ENCODE measurements at regions not wholly inside any gene's neighbourhood (a gene's known extent, or its start where the extent isn't known, plus 50 kb on each side); places are given as distances from the start of the nearest gene placed in this dataset.

DNA sequence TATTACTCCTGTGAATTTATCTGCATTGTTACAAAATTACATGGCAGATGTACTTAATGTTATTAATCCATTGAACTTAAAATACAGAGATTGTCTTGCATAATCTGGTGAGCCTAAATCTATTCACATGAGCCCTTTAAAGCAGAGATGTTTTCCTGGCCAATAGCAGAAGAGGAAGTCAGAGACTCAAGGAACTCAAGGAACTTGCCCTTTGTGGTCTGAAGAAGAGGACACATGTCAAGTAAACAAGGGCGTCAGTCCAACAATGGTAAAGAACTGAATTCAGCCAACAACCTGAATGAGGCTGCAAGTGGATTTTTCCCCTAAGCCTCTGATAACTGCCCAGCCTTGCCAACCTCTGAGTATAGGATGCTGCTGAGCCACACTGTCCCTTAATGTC, 356.3 kb upstream of the PKDCC start:
- Histone ChIP-seq H3K27me3 (no peaks in the 10 kb centered on the region), H3K36me3 (no peaks in the 10 kb centered on the region), H3K9me3 (no peaks in the 10 kb centered on the region), H3K27ac (no peak overlapping the region), H3K4me1 (no peaks in the 10 kb centered on the region), H3K4me3 (no peak overlapping the region)
- intact Hi-C loops (cut with DNase I), result loop anchor here in 3 of 10 donors (10.0 kb wide), 1 partner anchor 1777 kb away; no protein-coding TSS in a partner anchor
- no peak for DNase-seq
- no peak for ATAC-seq
- TF ChIP-seq, protein P1, sequence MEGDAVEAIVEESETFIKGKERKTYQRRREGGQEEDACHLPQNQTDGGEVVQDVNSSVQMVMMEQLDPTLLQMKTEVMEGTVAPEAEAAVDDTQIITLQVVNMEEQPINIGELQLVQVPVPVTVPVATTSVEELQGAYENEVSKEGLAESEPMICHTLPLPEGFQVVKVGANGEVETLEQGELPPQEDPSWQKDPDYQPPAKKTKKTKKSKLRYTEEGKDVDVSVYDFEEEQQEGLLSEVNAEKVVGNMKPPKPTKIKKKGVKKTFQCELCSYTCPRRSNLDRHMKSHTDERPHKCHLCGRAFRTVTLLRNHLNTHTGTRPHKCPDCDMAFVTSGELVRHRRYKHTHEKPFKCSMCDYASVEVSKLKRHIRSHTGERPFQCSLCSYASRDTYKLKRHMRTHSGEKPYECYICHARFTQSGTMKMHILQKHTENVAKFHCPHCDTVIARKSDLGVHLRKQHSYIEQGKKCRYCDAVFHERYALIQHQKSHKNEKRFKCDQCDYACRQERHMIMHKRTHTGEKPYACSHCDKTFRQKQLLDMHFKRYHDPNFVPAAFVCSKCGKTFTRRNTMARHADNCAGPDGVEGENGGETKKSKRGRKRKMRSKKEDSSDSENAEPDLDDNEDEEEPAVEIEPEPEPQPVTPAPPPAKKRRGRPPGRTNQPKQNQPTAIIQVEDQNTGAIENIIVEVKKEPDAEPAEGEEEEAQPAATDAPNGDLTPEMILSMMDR (IDR thresholded peaks at IDR 0.05), result no peak
- 56 to 77% methylated on average over 1 of the region's 1 CpG for WGBS, 2 donors

DNA sequence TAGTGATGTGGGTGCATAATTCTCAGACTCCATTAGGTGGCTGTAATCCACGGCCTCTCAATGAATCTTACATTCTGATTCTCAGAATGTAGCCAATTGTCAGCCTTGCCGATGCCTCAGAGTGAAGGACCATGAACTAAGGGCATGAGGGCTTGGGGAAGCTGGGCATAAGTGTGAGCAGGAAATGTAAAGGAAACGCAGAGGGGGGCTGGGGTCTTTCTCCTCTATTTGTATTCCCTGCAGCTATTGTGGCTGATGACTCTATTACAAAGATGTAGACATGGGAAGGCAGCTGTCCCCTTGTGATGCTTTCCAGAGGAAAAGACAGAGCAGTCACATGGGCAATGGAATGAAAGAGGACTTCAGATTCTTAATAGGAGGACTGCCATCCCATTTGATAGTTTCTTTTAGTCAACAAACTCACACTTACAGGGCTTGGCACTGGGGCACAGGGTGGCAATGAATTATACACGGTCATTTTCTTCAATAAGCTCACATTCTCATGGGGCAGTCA, 353.2 kb upstream of the PKDCC start:
- peaks cover 0 to 12% (median 0%) of the 10 kb centered on the region in 9 donors for H3K4me1 ChIP-seq
- DNase-seq, result no peak
- no peaks in the 10 kb centered on the region for H3K9me3 ChIP-seq
- TF ChIP-seq, protein P1 (IDR thresholded peaks at IDR 0.05), result no peak
- H3K27ac ChIP-seq, result no peak overlapping the region
- no peak overlapping the region for H3K4me3 ChIP-seq
- WGBS, 2 donors, result 80 to 82% methylated on average over 4 of the region's 4 CpGs
- H3K27me3 ChIP-seq, result no peaks in the 10 kb centered on the region
- no peak for ATAC-seq
- H3K36me3 ChIP-seq, result no peaks in the 10 kb centered on the region
- intact Hi-C loops (cut with DNase I), result loop anchor here in 9 of 10 donors (5.0 to 10.0 kb wide), 6 partner anchors 212 to 1782 kb away; no protein-coding TSS in a partner anchor

DNA sequence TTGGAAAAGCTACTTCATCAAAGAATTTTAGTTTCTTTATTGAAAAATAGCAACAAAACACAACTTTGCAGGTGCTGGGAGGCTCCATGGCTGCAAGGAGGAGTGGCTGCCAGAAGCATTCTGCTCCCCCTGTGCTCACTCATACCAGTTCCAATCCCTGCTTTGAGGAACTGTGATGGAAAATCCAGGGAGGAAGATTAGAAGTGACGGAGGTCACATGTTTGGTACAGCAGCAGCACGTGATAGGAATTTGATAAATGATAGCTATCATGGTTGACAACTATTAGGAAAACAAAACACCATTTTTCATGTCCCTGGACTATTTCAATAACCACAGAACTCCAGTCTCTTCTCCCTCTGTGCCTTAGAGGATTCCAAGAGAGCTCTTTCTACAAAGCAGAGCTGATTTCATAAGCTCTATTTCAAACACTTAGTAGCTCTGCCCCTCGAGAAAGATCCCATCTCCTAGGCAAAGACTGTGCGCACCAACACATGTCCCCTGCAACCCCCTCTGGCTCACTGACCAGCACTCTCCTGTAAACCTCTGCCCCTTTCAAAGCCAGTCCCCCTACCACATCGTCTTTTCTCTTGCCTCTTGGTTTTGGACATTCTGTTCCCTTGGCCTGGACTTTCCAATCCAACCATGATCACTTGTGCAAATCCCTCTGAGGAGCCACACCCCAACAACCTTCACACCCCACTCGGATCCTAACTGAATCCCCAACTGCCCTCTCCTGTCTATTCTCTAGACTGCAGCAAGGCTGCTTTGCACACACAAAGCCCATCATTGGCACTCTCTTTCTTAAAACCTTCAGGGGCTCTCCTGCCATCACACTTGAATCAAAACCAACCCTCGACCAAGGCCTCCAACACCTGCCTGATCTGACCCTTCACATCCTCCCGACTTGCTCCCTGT, 352.4 kb upstream of the PKDCC start:
- TF ChIP-seq, protein P1 (IDR thresholded peaks at IDR 0.05), result peak in 3 of 9 donors; percentile 18 to 28 (median 20)
- 73% methylated on average over 8 of the region's 8 CpGs for WGBS, 2 donors

DNA sequence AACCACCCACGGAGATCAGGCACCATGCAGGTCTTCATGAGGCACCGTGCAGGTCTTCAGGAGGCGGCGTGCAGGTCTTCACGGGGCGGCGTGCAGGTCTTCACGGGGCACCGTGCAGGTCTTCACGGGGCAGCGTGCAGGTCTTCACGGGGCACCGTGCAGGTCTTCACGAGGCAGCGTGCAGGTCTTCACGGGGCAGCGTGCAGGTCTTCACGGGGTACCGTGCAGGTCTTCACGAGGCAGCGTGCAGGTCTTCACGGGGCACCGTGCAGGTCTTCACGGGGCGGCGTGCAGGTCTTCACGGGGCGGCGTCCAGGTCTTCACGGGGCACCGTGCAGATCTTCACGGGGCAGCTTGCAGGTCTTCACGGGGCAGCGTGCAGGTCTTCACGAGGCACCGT, 350.4 kb upstream of the PKDCC start:
- H3K27ac ChIP-seq, result no peak overlapping the region
- DNase-seq, result no peak
- 96 to 98% methylated on average over 33 to 36 of the region's 36 CpGs for WGBS, 2 donors
- H3K9me3 ChIP-seq, result no peaks in the 10 kb centered on the region
- H3K36me3 ChIP-seq, result no peaks in the 10 kb centered on the region
- intact Hi-C loops (cut with DNase I), result loop anchor here in 9 of 10 donors (5.0 to 10.0 kb wide), 6 partner anchors 215 to 1785 kb away; no protein-coding TSS in a partner anchor
- TF ChIP-seq, protein P1 (IDR thresholded peaks at IDR 0.05), result no peak
- H3K4me1 ChIP-seq, result peaks cover 0 to 12% (median 0%) of the 10 kb centered on the region in 9 donors
- no peak for ATAC-seq
- H3K4me3 ChIP-seq, result no peak overlapping the region
- H3K27me3 ChIP-seq, result no peaks in the 10 kb centered on the region

More for the DNA sequence above, 352.4 kb upstream of the PKDCC start:
- no peak overlapping the region for H3K4me3 ChIP-seq
- ATAC-seq, result peak in 2 of 8 donors; percentile 25 to 43
- intact Hi-C loops (cut with DNase I), result loop anchor here in 9 of 10 donors (5.0 to 10.0 kb wide), 6 partner anchors 213 to 1783 kb away; no protein-coding TSS in a partner anchor
- H3K9me3 ChIP-seq, result no peaks in the 10 kb centered on the region
- DNase-seq, result no peak
- no peak overlapping the region for H3K27ac ChIP-seq
- H3K36me3 ChIP-seq, result no peaks in the 10 kb centered on the region
- peaks cover 0 to 12% (median 0%) of the 10 kb centered on the region in 9 donors for H3K4me1 ChIP-seq
- H3K27me3 ChIP-seq, result no peaks in the 10 kb centered on the region

All from heart right ventricle (tissue), 16 donors.